NOMO-1 treated with dmso at 0.1 percent for 144 hours (cell line): ENCODE measurements at regions not wholly inside any gene's neighbourhood (a gene's known extent, or its start where the extent isn't known, plus 50 kb on each side); places are given as distances from the start of the nearest gene placed in this dataset.
"Not testable (repeated sequence)": the region's sequence is repeated elsewhere in the genome, so short reads cannot be mapped to it uniquely, and the experiment has no call there.

Experiments used
- DNase-seq: peaks from one replicate; lab custom pipeline; 2025; ENCODE audit not compliant: unreplicated experiment; lab: John Stamatoyannopoulos, UW

- DNase-seq = no peak
Measured at GRCh38 chr5:145660897-145661640, 174.1 kb downstream of the PRELID2 start.

GRCh38 chr5:145658435-145658834, 176.7 kb downstream of the PRELID2 start:
- DNase-seq = no peak

DNA sequence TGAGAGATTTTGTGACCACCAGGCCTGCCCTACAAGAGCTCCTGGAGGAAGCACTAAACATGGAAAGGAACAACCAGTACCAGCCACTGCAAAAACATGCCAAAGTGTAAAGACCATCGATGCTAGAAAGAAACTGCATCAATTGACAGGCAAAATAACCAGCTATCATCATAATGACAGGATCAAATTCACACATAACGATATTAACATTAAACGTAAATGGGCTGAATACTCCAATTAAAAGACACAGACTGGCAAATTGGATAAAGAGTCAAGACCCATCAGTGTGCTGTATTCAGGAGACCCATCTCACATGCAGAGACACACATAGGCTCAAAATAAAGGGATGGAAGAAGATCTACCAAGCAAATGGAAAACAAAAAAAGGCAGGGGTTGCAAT, 182.4 kb downstream of the PRELID2 start:
- not testable (repeated sequence) for DNase-seq

- not testable (repeated sequence) for DNase-seq
Measured at GRCh38 chr5:145647137-145647536, 188.0 kb downstream of the PRELID2 start.

DNA sequence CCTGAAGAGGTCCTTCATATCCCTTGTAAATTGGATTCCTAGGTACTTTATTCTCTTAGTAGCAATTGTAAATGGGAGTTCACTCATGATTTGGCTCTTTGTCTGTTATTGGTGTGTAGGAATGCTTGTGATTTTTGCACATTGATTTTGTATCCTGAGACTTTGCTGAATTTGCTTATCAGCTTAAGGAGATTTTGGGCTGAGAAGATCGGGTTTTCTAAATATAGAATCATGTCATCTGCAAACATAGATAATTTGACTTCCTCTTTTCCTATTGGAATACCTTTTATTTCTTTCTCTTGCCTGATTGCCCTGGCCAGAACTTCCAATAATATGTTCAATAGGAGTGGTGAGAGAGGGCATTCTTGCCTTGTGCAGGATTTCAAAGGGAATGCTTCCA, 191.9 kb downstream of the PRELID2 start:
- not testable (repeated sequence) for DNase-seq

DNA sequence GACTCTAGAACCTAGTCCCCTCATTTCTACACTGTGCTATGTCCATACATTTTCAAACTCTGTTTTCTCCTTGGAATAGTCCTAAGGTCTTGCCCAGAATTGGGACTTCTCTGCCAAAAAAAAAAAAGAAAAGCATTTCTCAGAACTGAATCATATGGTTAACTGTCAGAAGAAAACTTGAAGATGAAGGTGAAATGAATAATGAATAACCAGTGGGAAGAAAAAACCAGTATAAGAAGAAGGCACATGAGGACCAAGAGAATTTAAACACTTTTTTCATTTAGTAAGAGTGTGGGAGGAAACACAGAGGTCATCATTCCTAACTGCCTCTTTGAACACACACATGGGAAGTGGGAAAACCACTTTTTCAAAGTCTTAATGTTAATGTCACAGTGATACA, 197.7 kb downstream of the PRELID2 start:
- no peak for DNase-seq

- DNase-seq = no peak
Measured at GRCh38 chr5:145636371-145636770, 198.8 kb downstream of the PRELID2 start.

GRCh38 chr5:145633474-145633873, 201.7 kb downstream of the PRELID2 start:
- DNase-seq = no peak

- no peak for DNase-seq
Measured at GRCh38 chr5:145632701-145633100, 202.4 kb downstream of the PRELID2 start.

DNA sequence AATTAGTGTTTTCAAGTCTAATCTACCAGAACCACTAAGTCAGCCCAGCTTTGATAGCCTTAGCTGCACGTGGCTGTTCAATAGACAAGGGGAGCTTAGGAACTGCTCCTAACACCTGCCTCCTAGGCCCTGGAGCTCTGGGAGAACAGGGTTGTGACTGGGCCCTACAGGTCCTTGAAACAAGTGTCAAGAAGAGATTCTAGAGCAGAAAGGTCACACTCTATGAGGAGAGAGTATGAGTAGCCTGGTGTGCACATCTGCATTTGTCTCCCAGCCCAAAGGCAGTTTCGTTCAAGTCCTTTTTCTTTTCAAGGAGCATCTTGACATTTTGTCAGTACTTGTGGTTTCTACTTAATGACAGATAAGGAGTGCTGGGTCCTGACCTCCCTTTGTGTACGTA, 206.1 kb downstream of the PRELID2 start:
- DNase-seq = no peak

GRCh38 chr5:145628525-145628924, 206.6 kb downstream of the PRELID2 start:
- no peak for DNase-seq

DNA sequence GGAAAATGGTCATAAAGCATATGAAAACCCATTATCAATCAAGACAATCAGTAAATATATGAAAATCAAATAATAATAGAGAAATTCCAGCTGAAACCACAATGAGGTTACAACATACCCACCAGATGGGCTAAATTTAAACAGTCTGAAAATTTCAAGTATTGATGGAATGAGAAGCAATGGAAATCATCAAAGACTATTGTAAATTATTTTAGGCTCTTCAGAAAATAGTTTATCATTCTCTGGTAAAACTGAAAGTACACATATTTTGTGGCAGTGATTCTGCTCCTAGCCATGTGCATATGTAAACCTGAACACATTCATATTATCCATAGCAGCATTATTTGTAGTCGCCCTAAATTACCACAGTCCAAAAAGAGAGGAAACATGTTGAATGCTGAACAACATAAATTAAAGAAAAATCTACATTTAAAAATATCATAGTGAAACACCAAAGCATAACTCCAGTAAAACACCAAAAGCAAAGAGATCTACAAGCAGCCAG, 215.3 kb downstream of the PRELID2 start:
- DNase-seq = no peak

GRCh38 chr5:145616739-145617138, 218.4 kb downstream of the PRELID2 start:
- not testable (repeated sequence) for DNase-seq

GRCh38 chr5:145598983-145599382, 236.2 kb downstream of the PRELID2 start:
- DNase-seq = no peak

- no peak for DNase-seq
Measured at GRCh38 chr5:145598184-145598583, 237.0 kb downstream of the PRELID2 start.

DNA sequence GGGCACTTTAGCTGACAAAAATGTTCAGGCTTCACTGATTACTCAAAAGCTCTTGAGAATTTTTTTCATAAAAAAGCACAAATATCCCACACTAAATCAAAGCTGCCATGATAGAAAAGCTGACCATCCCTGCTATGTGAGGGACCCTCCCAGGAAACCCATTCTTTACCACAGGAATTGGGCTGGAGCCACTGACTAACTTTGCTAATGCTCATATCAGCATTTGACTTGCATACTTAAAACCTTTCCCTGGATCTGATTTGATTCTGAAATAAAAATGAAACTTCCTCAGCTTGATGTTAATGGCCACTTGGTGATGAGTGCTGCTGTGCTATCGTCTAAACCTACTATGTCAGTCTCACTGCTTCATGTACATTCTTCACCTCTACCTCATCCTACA, 243.6 kb downstream of the PRELID2 start:
- no peak for DNase-seq

DNA sequence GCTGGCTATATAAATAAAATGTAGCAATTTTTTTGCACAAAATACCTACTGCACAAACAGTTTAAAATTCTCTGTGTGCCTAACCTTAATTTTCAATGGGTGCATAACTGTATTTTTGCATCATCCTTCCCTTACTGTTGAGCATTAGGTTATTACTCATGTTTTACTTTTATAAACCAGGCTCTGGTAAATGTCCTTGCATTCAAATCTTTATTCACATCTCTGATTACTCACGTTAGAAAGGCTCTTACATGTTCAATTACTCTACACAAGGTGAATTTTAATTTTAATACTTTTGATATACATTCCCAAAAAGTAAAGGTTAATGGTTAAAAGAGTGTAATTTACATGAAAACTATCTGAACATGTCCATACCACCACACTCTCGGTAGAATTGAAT, 246.1 kb downstream of the PRELID2 start:
- DNase-seq = no peak

DNA sequence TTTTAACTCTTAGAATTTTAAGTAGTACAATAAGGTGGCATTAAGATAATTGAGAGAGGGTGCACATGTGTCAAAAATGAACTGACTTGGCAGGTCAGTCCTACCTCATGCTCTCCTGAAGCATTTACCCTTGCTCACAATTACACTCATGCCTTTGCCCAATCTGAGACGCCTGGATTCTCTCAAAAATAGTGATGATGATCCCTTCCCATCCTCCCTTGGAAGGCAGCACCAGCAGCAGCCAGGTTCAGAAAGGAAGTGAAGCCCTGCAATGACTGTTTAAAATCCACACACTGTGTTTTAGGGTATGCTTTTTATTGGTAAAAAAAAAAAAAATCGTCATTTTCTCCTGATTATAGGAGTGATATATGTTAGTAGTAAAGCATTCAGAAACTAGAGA, 246.6 kb downstream of the PRELID2 start:
- no peak for DNase-seq

GRCh38 chr5:145588113-145588512, 247.0 kb downstream of the PRELID2 start:
- DNase-seq = no peak

GRCh38 chr5:145587710-145588109, 247.4 kb downstream of the PRELID2 start:
- no peak for DNase-seq

DNA sequence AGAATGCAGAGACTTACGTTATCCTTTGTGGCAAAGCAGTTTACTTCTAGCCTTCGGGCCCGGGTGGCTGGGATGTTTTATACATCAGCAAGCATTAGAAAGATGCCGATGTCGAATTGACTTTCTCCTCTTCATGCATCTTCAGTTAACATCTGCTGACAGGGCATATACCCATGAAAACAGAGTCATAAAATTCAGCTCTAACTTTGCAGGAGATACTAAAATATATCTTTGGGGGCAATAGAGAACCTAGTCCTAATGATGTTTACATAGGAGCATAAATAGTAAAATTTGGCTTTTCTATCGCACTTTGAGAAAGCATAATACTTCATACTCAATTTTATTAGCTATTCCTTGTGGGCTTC, 247.9 kb downstream of the PRELID2 start:
- no peak for DNase-seq

DNA sequence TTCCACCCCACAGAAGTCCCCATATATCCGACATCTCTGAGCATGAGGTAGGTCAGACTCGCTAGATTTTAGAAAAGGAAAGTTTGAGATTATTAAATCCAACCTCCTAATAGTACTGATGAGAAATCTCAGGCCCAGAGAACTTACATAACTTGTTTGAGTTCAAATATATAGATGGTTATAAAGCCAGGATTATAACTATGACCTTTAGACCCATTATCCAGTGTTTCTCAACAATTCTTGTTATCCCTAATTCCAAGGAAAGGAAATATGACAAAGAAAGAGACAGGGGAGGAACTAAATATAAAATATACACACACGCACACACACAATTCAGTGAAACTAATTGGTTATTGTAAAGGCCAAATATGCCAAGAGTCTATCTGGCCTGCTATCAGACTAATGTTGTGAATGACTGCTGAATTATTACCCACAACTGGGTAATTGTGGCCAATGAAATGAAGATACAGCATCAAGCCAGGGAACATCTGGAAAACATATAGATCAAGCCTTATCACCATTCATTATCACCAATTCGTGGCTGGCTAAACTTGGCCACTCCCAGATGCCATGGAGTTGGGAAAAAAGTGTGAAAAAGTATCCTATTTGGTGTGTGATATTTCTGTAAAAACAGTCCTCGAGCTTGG, 248.4 kb downstream of the PRELID2 start:
- DNase-seq = no peak
